GM12878 (cell line): ENCODE measurements at regions not wholly inside any gene's neighbourhood (a gene's known extent, or its start where the extent isn't known, plus 50 kb on each side); places are given as distances from the start of the nearest gene placed in this dataset.

Experiments
- ATAC-seq: fragments of 200-7000 bp; cut with Tn5 transposase; 3 replicates; pipeline ENCODE4 v1.9.1; 2020; ENCODE audit warnings: mild to moderate bottlenecking, moderate library complexity
- BruUV-seq: library from RNA; stranded (reverse); fragments of 400-500 nt; replicated peaks from 2 replicates; lab custom pipeline; 2021; lab: Mats Ljungman, UMichigan
- CTCF ChIA-PET: fragments of 300-600 bp; sonication (Branson Sonifier 250); formaldehyde crosslinking; extraction: SDS; loops from one replicate; lab custom pipeline; 2021; ENCODE audit warnings: inconsistent platforms; lab: Yijun Ruan, JAX
- POLR2A ChIA-PET: fragments of 350-600 bp; formaldehyde crosslinking; extraction: SDS; loops from one replicate; lab custom pipeline; 2021; ENCODE audit warnings: inconsistent platforms; lab: Charles Lee
- RAD21 ChIA-PET: fragments of 300-600 bp; sonication (Branson Sonifier 250); formaldehyde crosslinking; loops from one replicate; lab custom pipeline; 2023; ENCODE audit warnings: antibody characterized with exemption; ENCODE audit not compliant: unreplicated experiment; lab: Charles Lee
- SMC1A ChIA-PET: fragments of 300-600 bp; sonication (Branson Sonifier 250); formaldehyde crosslinking; loops from one replicate; lab custom pipeline; 2023; ENCODE audit not compliant: unreplicated experiment, uncharacterized antibody; lab: Charles Lee
- DNase-seq: peaks from one replicate; pipeline ENCODE4 v3.0.0-alpha.2; 2011; ENCODE audit warnings: low read depth, low spot score
- FAIRE-seq: peaks from 3 replicates; lab custom pipeline; 2011; peaks lifted over from hg19 to GRCh38; lab: Jason Lieb, UNC
- H2AFZ ChIP-seq: 2 replicates; pipeline ENCODE4 v1.6.0; 2011; ENCODE audit warnings: low read depth, low read length, control low read depth; ENCODE audit not compliant: control insufficient read depth
- H3K27ac ChIP-seq: 2 replicates; pipeline ENCODE4 v1.5.1; 2011; ENCODE audit warnings: control low read depth; ENCODE audit not compliant: control insufficient read depth, insufficient read depth
- H3K27me3 ChIP-seq, 2 experiments: replicated peaks in 1 of 2; 2 replicates each; pipeline versions ENCODE4 v1.6.0 to v1.6.1; 2011; ENCODE audit warnings: low read length in 1 of 2; ENCODE audit not compliant: control insufficient read depth in 2 of 2, insufficient read depth in 2 of 2
- H3K36me3 ChIP-seq, 2 experiments: 2 replicates each; pipeline ENCODE4 v1.5.1; 2011; ENCODE audit warnings: low read length in 1 of 2; ENCODE audit not compliant: control insufficient read depth in 2 of 2, insufficient read depth in 2 of 2
- H3K4me1 ChIP-seq: 2 replicates; pipeline ENCODE4 v1.6.1; 2011; ENCODE audit warnings: mild to moderate bottlenecking, low read length, moderate library complexity, mixed read lengths; ENCODE audit not compliant: control insufficient read depth, insufficient read depth
- H3K4me2 ChIP-seq: 2 replicates; pipeline ENCODE4 v1.6.0; 2011; ENCODE audit warnings: control low read depth; ENCODE audit not compliant: control insufficient read depth, insufficient read depth
- H3K4me3 ChIP-seq: fragments of 200-600 bp; sonication (generic); 2 replicates; pipeline ENCODE4 v1.5.1; 2016
- H3K79me2 ChIP-seq: 2 replicates; pipeline ENCODE4 v1.6.0; 2011; ENCODE audit warnings: low read length; ENCODE audit not compliant: control insufficient read depth, insufficient read depth
- H3K9ac ChIP-seq: 2 replicates; pipeline ENCODE4 v1.8.0; 2011; ENCODE audit warnings: low read length, control low read depth, mixed read lengths; ENCODE audit not compliant: control insufficient read depth, insufficient read depth
- H3K9me3 ChIP-seq: replicated peaks from 3 replicates; pipeline ENCODE4 v1.5.1; 2011; ENCODE audit warnings: mild to moderate bottlenecking, low read length; ENCODE audit not compliant: control insufficient read depth, insufficient read depth
- H4K20me1 ChIP-seq: 2 replicates; pipeline ENCODE4 v1.6.0; 2011; ENCODE audit not compliant: control insufficient read depth, insufficient read depth
- CHD2 ChIP-seq: IDR thresholded peaks from 2 replicates; pipeline ENCODE4 v1.6.1; 2011; ENCODE audit warnings: low read depth, low read length, improper control_type of control experiment, borderline replicate concordance
- IRF4 ChIP-seq: IDR thresholded peaks from 2 replicates; pipeline ENCODE4 v1.6.1; 2011; ENCODE audit warnings: low read depth, low read length
- MEF2B ChIP-seq: fragments of 450-650 bp; IDR thresholded peaks from 2 replicates; pipeline ENCODE4 v1.6.1; 2018; ENCODE audit warnings: mild to moderate bottlenecking, moderate library complexity; ENCODE audit not compliant: partially characterized antibody, poor library complexity, severe bottlenecking
- NFYA ChIP-seq: IDR thresholded peaks from 2 replicates; pipeline ENCODE4 v1.6.1; 2011; ENCODE audit warnings: low read depth, mild to moderate bottlenecking, low read length, improper control_type of control experiment, borderline replicate concordance
- NRF1 ChIP-seq: conservative IDR thresholded peaks from 2 replicates; pipeline ENCODE4 v1.6.1; 2011; ENCODE audit warnings: mild to moderate bottlenecking, low read depth, low read length, improper control_type of control experiment
- PAX5 ChIP-seq: IDR thresholded peaks from 2 replicates; pipeline ENCODE4 v1.6.1; 2011; ENCODE audit warnings: low read depth, low read length, borderline replicate concordance
- RB1 ChIP-seq: fragments of 450-650 bp; formaldehyde crosslinking; IDR thresholded peaks from 2 replicates; pipeline ENCODE4 v1.6.1; 2017; ENCODE audit warnings: mild to moderate bottlenecking, borderline replicate concordance
- SIN3A ChIP-seq: IDR thresholded peaks from 2 replicates; pipeline ENCODE4 v1.6.1; 2012; ENCODE audit warnings: low read depth, low read length, improper control_type of control experiment
- SMAD5 ChIP-seq: IDR thresholded peaks from 2 replicates; pipeline ENCODE4 v1.6.1; 2016; ENCODE audit warnings: antibody characterized with exemption, low read depth
- SRF ChIP-seq, 2 experiments: IDR thresholded peaks; 2 replicates each; pipeline ENCODE4 v1.6.1; 2011; ENCODE audit warnings: low read depth in 2 of 2, low read length in 2 of 2, mild to moderate bottlenecking in 1 of 2, moderate library complexity in 1 of 2
- ZBTB40 ChIP-seq: fragments of 450-650 bp; IDR thresholded peaks from 2 replicates; pipeline ENCODE4 v1.6.1; 2016; ENCODE audit warnings: mild to moderate bottlenecking, moderate library complexity, borderline replicate concordance
- ZNF687 ChIP-seq: fragments of 450-650 bp; IDR thresholded peaks from 2 replicates; pipeline ENCODE4 v1.6.1; 2017; ENCODE audit warnings: mild to moderate bottlenecking, moderate library complexity
- WGBS: methylation state at CpG from one replicate; pipeline ENCODE4 v1.1.6; 2016; ENCODE audit warnings: low lambda C conversion rate; ENCODE audit not compliant: insufficient replicate concordance, insufficient coverage; ENCODE audit errors: missing lambda C conversion rate; 5-methylcytosine and 5-hydroxymethylcytosine counted together
- in situ Hi-C: fragments of 300-500 bp; cut with MboI; formaldehyde crosslinking; loops from 9 replicates; pipeline ENCODE4 v1.14.3; 2018; ENCODE audit warnings: mixed read lengths
- intact Hi-C: fragments of 100-400 bp; cut with micrococcal nuclease; formaldehyde crosslinking; loops from one replicate; pipeline ENCODE4 v1.14.2; 2022; ENCODE audit not compliant: unreplicated experiment
- TF ChIP-seq, protein P1 (sequence below): fragments of 450-650 bp; IDR thresholded peaks from 2 replicates; pipeline ENCODE4 v1.6.1; 2016; ENCODE audit warnings: mild to moderate bottlenecking

DNA sequence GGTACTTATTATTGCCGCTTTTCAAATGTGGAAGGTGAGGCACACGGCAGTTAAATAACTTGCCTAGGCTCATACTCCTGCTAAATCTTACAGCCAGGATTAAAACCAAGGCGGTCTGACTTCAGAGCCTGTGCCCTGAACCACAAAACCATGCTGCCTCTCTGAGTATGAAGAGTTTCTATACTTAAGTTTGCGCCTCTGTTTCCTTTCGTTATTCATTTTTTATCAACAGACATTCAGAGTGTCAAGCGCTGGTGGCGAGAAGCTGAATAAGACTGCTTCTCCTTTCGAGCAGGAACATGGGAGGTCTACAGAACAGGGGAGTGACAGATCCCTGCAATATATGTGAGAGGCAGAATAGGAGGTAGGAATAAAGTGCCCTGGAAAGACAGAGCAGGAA lies 96.0 kb upstream of the DUSP10 start:
- 99% methylated on average over 8 of the region's 8 CpGs for WGBS
- H3K27ac ChIP-seq: peak overlapping the region; percentile 26; the same call in 1 of the 2 replicates
- no peak for FAIRE-seq
- TF ChIP-seq NFYA: no peak
- TF ChIP-seq MEF2B: peak; percentile 17
- no peak for TF ChIP-seq SIN3A
- TF ChIP-seq RB1: no peak
- no peak for TF ChIP-seq SRF (IDR thresholded peaks at IDR 0.05; ENCODE audit: low read depth in 2 of 2, low read length in 2 of 2)
- TF ChIP-seq, protein P1, sequence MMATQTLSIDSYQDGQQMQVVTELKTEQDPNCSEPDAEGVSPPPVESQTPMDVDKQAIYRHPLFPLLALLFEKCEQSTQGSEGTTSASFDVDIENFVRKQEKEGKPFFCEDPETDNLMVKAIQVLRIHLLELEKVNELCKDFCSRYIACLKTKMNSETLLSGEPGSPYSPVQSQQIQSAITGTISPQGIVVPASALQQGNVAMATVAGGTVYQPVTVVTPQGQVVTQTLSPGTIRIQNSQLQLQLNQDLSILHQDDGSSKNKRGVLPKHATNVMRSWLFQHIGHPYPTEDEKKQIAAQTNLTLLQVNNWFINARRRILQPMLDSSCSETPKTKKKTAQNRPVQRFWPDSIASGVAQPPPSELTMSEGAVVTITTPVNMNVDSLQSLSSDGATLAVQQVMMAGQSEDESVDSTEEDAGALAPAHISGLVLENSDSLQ: no peak
- TF ChIP-seq CHD2: no peak
- no peak for TF ChIP-seq PAX5
- TF ChIP-seq ZBTB40: no peak
- peak; percentile 48 for TF ChIP-seq ZNF687
- TF ChIP-seq SMAD5: no peak
- no peak for TF ChIP-seq IRF4
- TF ChIP-seq NRF1: no peak

More for the DNA sequence above, 96.0 kb upstream of the DUSP10 start:
- Histone ChIP-seq H3K36me3 (no peaks in the 10 kb centered on the region), H3K4me2 (peak overlapping the region; percentile 76), H3K9me3 (no peaks in the 10 kb centered on the region), H3K4me1 (peaks cover 42% of the 10 kb centered on the region), H4K20me1 (no peaks in the 10 kb centered on the region), H3K27me3 (no peaks in the 10 kb centered on the region), H3K4me3 (no peak overlapping the region), H3K79me2 (no peaks in the 10 kb centered on the region), H3K9ac (peak overlapping the region; percentile 16; the same call in 1 of the 2 replicates), H2AFZ (peak overlapping the region; percentile 63)
- ChIA-PET RAD21 (interaction anchor here (0.8 to 5.2 kb wide), 13 partner anchors 19 to 333 kb away, joined by 3 to 64 read pairs (median 8); partner anchors contain the start of gene DUSP10), SMC1A (interaction anchor here (0.8 to 5.6 kb wide), 16 partner anchors 9 to 170 kb away, joined by 3 to 76 read pairs (median 5); partner anchors contain the start of gene DUSP10), POLR2A (interaction anchor here (1.0 to 3.1 kb wide), 2 partner anchors 94 to 130 kb away, joined by 3 to 10 read pairs; no protein-coding TSS in a partner anchor), CTCF (interaction anchor here (0.6 to 1.6 kb wide), 9 partner anchors 8 to 294 kb away, joined by 3 to 5 read pairs (median 3); no protein-coding TSS in a partner anchor)
- BruUV-seq: no TSS peak
- intact Hi-C loops: loop anchor here (10.0 kb wide), 1 partner anchor 293 kb away; no protein-coding TSS in a partner anchor
- peak; percentile 17 for ATAC-seq
- in situ Hi-C loops: loop anchor here (5.0 kb wide), 1 partner anchor 86 kb away; no protein-coding TSS in a partner anchor
- DNase-seq: peak; percentile 59
